Inflammatory macrophage treated with lipopolysaccharide for 4 hours (primary cell): ENCODE measurements at regions not wholly inside any gene's neighbourhood (a gene's known extent, or its start where the extent isn't known, plus 50 kb on each side); places are given as distances from the start of the nearest gene placed in this dataset.

Experiments
- DNase-seq: peaks from one replicate; pipeline ENCODE4 v3.0.0-alpha.2; 2020

GRCh38 chr1:218779341-218780100 is 394.2 kb upstream of the LYPLAL1 start:
- DNase-seq, result no peak

GRCh38 chr1:218783131-218783530 is 390.5 kb upstream of the LYPLAL1 start:
- DNase-seq, result no peak

DNA sequence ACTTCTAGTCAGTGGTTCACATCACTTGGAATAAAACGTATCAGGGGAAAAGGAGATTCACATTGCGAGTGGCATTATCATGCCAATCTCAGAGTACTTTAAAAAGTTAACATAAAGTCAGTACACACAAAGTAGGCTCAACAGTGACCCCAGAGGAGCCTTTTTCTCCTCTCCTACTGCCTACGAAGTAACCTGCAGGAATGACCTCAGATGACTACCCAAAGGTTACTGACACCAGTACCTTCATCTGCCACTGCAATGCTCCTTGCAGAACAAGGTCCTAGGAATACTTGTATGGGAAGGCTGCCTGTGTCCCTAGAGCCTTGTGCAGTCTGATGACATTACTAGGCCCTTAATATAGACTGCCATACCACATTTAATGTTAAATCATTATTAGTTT is 389.8 kb upstream of the LYPLAL1 start:
- no peak for DNase-seq

GRCh38 chr1:218785928-218786327 is 387.8 kb upstream of the LYPLAL1 start:
- no peak for DNase-seq

- DNase-seq, result no peak
Measured at GRCh38 chr1:218787826-218788225, 385.9 kb upstream of the LYPLAL1 start.

DNA sequence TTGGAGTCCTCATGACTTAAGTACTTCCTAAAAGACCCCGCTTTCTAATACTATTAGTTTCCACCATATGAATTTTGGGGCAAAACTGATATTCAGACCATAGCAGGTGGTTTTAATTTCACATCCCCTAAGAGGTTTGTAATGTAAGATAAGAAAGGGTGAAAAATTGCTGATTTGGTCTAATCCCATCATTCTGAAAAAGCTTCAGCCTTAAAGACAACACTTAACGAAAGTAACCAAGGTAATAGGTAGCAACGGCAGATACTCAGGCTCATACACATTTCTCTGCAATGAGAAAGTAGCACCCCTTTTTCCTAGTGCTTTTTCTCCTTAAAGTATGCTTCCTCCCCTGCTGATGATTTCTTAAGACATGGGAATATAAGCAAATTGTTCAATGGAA is 376.9 kb upstream of the LYPLAL1 start:
- DNase-seq, result no peak

DNA sequence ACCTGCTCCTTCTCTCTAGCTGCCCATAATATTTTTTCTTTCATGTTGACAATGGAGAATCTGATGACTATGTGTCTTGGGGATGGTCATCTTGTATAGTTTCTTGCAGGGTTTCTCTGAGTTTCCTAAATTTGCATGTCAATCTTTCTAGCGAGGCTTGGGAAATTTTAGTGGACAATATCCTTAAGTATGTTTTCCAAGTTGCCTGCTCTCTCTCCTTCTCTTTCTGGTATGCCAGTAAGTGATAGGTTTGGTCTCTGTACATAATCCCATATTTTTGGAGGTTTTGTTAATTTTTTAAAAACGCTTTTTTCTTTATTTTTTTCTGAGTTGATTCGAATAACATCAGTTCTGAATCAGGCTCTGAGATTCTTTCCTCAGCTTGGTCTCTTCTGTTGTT is 370.9 kb upstream of the LYPLAL1 start:
- DNase-seq, result no peak

DNA sequence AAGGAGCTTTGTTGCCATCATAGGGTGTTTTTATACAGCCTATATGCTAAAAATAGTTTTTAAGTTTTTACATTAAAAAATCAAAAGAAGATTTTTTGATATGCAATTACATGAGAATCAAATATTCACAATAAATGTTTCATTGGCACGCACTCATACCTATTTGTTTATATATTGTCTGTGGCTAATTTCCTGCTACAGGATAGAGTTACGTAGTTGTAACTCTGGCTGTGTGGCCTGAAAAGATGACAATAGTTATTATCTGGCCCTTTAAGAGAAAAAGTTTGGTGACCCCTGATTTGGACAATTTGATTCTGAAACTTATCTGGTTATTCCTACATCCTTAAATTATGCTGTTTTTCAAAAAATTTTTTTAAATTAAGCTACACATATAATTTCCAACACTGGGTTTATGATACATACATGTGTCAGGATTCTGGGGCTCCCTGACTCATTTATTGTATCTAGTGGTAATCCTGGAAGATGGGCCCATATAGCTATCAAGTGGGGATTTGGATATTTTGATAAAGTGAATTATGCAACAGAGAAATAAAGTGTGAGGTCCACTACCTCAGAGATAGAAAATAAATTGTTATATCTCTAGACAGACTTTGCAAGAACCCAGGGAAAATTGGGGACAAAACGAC is 370.2 kb upstream of the LYPLAL1 start:
- DNase-seq, result no peak

DNA sequence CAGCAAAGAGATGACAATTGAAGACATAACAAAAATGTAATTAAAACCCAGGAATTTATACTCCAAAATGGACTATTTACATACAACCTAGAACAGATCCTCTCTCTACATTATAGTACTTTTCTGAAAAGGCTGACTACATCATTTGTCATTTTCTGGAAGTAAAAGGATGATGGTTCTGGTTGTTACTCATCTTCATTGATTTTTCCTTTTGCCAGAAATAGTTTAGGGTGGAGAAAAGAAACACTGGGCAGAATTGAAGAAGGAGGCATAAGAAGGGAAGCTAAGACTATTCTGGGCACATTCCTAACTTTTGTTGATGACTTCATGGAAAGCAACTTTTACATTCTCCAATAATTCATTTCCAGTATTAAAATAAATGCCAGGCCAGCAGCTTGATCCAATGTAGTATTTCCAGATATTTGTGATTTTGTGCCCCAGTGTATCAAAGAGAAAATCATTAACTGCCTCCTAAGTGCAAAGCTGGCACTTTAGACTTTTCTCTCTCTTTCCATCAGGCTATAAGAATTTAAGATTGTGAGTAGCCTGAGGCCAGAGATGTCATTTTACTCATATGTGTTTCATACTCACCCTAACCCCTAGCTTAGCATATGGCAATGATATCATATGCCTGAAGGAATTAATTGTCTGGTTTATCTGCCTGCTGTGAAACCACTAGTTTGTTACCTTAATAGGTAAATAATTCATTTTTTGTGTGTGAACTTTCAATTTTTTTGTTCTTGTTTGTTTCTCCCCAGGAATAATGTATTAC is 369.5 kb upstream of the LYPLAL1 start:
- no peak for DNase-seq

- DNase-seq, result no peak
Measured at GRCh38 chr1:218809061-218809460, 364.6 kb upstream of the LYPLAL1 start.

GRCh38 chr1:218809625-218810024 is 364.1 kb upstream of the LYPLAL1 start:
- DNase-seq, result no peak

GRCh38 chr1:218810306-218810705 is 363.4 kb upstream of the LYPLAL1 start:
- DNase-seq, result no peak

- no peak for DNase-seq
Measured at GRCh38 chr1:218811497-218811896, 362.2 kb upstream of the LYPLAL1 start.

GRCh38 chr1:218812360-218812759 is 361.3 kb upstream of the LYPLAL1 start:
- no peak for DNase-seq

DNA sequence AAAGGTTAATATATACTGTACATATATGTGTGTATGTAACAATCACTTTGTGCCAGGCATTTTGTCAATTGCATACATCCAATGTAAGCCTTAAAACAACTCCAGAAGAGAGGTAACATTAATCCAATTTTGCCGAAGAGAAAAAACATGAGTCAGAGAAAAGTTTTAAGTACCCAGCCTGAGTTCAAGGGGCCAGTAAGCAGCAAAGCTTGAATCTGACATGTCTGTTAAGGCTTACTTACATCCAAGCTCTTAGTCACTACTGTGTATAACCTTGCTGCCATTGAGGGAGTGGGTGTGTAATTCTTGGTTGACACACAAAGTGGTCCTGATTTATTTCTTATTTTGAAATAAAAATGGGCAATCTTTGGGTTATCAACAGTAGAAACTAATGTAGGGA is 360.4 kb upstream of the LYPLAL1 start:
- DNase-seq, result no peak

DNA sequence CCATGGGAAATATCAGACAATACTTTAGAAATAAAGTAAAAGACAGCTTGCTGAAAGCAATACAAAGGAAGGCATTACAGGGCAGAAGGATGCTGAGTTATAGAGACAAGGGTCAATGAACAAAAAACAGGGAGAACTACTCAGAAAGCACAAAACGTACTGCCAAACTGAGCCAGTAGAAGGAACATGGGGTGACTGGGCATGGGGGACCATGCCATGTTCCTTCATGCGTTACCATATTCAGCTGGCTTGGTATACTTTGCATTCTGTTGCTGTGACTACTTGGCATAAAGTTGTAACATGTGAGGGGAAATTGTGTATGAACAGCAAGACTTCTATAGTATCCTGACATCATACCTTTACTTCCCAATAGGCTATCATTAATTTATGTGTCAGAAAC is 358.6 kb upstream of the LYPLAL1 start:
- no peak for DNase-seq

DNA sequence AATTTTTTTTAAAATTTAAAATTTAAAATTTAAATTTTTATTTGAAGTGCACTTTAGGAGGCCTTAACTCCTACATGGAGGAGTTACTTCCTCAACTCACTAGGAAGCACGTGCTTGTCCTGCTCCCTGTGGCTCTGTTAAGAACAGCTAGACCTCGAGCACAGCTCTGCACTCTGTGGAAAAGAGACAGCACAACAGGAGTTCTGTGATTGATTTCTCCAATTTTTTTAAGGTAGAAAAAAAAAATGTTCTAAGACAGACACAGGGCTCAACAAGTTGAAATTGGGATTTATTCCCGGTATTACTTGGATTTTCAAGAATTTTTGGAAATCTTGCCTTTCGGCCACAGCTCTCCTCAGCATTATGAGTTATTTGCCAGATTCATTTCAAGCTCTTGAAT is 356.6 kb upstream of the LYPLAL1 start:
- DNase-seq, result no peak

DNA sequence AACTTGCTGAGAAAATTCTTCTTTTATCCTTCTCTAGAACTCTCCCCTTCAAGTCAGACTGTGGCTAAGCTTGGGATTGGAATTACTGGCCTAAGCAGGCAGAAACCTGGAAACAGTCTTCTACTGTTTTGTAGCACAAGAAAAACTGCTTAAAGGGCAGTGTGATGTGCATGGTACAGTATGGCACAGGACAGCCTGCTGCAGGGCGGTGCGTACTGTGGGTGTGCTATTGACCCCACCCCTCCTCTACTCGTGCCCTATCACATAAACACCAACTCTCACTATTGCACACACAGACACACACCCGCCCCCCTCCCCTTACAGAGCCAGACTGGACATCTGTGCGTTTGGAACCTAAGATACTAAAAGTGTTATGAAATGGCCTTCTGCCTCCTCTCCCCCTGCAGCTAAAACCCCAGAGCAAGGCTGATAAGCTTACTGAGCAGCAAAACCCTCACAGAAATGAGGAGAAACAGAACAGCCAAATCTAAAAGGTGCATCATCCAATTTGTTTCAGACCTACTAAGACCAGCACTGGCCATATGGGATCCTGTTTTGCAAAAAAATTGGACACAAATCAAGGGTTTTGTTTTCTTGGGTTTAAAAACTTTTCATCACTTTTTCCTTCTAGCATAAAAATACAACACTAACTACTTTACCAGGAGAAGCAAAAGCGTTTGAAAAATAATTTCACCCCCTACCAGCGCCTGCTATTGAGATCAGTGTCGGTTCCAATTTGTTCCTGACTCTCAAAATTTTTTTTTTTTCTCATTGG is 355.8 kb upstream of the LYPLAL1 start:
- no peak for DNase-seq

DNA sequence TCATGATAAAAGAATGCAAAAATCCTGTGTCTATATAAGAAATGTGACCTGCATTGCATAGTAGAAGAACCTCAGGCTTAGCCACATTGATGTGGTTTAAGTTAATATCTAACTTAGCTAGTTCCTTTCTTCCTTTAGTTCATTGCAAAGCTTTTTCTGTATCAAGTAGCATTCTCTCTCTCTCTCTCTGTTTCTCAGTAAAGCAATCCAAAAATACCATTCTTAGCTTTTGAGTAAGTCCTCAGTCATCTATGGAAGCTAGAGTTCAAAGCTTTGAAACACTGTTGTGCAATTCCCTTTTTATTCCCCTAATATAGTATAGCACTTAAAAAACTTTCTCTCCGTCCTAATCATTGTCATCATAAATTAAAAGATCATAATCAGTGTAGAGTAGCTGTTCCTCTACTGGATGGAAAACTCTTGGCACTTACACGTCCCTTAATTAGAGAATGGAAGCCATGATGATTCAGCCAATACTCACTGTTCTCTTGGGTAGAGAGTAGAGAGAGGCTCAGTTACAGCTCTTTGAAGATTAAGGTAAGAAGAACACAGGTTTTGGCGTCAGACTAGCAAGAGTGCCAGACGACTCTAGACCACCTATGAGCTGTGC is 350.3 kb upstream of the LYPLAL1 start:
- no peak for DNase-seq

GRCh38 chr1:218827486-218827885 is 346.2 kb upstream of the LYPLAL1 start:
- DNase-seq, result no peak

- no peak for DNase-seq
Measured at GRCh38 chr1:218828125-218828650, 345.5 kb upstream of the LYPLAL1 start.

- DNase-seq, result no peak
Measured at GRCh38 chr1:218829097-218829496, 344.6 kb upstream of the LYPLAL1 start.

DNA sequence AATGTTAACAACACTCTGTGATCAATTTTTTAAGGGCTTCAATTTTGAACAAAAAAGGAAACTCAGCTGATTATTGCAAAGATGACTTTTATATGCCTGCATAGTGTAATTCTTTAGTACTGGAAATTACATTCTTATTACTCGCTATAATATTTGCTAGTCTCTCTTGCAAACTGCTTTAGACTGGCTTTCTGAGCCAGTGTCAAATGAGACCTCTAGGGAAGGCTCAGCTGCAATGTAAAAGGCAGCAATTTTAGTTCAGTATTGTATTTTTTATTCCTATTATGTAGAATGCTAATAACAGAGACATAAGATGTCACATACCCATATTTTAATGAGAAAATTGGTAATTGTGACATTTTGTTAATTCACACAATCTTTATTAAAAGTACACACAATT is 338.1 kb upstream of the LYPLAL1 start:
- no peak for DNase-seq
